ENCODE measurements at regions not wholly inside any gene's neighbourhood (a gene's known extent, or its start where the extent isn't known, plus 50 kb on each side); places are given as distances from the start of the nearest gene placed in this dataset.

GRCh38 chrX:147119088-147119487, 304.5 kb upstream of the CXorf51A start:
- DNase-seq (ENCODE audit: low read depth in 2 of 2), result no peak

DNA sequence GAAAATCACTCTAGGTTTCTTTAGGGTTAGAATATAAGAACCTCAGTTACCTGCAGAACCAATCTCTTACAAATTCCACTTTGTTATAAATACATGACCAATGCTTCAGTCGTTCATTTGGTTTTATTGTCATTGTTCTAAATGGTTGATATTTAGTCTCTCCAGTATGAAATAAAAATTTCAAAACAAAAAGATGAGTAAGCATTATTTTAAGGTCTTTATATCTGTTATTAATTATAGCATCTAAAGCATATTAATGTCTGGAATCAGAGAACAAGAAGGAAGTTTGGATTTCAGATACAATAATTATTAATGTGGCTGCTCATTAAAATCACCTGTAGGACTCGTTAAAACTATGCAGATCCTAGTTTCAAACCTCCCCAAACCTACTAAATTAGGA, 265.4 kb upstream of the CXorf51A start:
- no peak for DNase-seq (ENCODE audit: low read depth in 2 of 2)

DNA sequence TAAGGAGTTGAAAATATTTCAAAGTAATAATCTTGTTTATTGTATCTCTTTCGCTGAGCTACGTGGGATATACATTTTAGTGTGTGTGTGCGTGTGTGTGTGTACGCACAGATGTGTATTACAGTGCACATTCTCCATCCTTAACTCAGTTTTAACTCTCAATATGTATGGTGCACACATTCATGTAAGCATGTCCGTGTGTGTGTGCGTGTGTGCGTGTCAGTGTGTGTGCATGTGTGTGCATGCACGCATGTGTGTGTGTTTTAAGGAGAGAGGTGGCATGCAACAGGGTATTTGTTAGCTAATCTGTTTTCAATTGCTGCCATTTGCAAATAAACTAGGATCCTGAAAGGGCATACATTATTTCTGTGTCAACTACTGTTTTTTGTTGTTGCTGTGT, 264.9 kb upstream of the CXorf51A start:
- no peak for DNase-seq (ENCODE audit: low read depth in 2 of 2)

DNA sequence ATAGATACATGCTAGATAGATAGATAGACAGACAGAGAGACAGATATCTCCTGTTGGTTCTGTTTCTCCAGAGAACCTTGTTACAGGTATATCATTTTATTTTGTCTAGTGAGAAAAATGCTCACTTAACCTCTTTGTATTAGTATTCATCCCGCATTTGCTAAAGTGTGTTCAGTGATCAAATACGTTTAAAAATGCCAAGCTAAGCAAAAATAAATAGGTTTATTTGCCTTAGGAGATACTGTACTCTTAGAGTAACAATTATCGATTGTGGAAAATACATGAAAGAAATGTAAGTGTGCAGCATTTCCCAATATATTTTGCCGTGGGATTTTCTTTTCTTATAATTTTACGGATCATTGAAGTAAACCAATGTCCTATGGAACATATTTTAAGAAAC, 262.9 kb upstream of the CXorf51A start:
- DNase-seq (ENCODE audit: low read depth in 2 of 2), result no peak

DNA sequence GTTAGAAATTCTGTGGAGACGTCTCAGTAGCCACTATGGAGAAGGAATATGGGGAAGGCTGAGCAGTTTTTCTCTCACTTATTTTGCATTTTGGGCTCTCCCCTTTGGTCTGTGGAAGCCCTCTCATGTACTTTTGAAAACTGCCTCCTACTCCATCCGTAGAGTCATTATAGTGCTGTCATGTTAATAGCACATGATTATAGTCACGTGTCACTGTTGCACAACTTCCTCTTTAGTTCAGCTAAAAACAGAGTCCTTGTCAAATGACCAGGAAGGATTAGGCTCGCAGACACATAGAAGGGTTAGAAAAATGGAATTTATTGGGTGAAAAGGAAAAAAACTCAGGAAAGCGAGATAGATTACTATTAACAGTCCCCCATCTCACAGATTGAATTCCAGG, 258.2 kb upstream of the CXorf51A start:
- no peak for DNase-seq (ENCODE audit: low read depth in 2 of 2)

GRCh38 chrX:147069926-147070325, 255.4 kb upstream of the CXorf51A start:
- peak in 1 of 2 donors; percentile 64 for DNase-seq (ENCODE audit: low read depth in 2 of 2)

All from lung microvascular endothelial cell (primary cell).